ENCODE measurements at regions not wholly inside any gene's neighbourhood (a gene's known extent, or its start where the extent isn't known, plus 50 kb on each side); places are given as distances from the start of the nearest gene placed in this dataset.
"Not testable (repeated sequence)": the region's sequence is repeated elsewhere in the genome, so short reads cannot be mapped to it uniquely, and the experiment has no call there.

DNA sequence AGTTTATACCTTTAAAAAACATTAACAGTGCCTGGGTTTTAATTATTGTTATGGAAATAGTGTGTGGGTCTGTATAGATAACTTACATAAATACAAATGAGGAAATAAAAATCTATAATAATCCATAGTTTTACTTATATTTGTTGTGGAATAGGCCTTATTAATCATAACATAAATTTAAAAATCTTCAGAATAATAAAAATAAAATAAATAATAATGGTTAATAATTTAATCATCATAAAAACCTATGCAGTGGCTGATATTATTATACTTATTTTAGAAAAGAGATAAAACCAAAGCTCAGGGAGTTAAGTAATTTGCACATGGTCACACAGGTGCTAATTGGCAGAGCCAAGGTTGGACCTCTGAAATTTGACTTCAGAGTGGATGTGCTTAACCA is 785.3 kb upstream of the SEMA6A start:
- no peak for DNase-seq

DNA sequence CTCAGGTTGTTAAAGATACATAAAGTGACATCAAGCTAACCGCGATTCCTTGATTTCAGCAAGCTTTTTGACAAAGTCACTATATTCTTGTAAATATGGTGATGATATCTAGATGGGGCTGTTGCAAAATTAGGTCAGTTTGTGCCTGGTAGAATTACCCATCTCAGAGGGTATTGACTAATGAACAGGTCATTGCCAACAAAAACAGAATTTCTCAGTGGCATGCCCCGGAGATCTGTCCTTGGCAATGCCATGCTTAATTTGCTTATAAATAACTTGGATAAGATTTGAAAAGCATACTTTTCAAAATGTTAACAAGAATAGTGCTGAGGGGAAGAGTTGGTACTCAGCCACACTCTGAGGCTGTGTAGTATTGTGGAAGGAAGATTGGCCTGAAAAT is 783.3 kb upstream of the SEMA6A start:
- DNase-seq, result no peak

DNA sequence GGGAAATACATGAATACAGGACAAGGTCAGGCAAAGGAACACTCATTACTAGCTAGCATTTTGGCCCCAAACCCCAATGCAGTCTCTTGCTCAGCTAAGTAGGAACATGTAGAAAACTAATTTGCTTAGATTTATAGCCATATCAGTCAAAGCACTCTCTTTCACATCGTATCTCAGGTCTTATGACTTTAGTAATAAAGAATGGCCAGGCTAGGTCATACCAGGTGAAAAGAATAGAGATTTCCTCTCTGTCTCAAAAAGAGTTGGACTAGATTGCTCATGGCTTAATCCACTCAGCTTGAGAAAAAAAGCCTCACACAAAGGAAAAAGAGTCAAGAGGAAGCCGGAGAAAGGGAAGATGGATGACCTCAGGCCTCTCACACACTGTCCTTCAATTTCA is 772.7 kb upstream of the SEMA6A start:
- DNase-seq, result no peak

DNA sequence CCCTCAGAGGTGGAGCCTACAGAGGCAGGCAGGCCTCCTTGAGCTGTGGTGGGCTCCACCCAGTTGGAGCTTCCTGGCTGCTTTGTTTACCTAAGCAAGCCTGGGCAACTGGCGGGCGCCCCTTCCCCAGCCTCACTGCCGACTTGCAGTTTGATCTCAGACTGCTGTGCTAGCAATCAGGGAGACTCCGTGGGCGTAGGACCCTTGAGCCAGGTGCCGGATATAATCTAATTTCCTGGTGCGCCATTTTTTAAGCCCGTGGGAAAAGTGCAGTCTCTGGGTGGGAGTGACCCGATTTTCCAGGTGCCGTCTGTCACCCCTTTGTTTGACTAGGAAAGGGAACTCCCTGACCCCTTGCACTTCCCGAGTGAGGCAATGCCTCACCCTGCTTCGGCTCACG is 769.1 kb upstream of the SEMA6A start:
- not testable (repeated sequence) for DNase-seq

GRCh38 chr5:117337064-117337749 is 762.6 kb upstream of the SEMA6A start:
- no peak for DNase-seq

DNA sequence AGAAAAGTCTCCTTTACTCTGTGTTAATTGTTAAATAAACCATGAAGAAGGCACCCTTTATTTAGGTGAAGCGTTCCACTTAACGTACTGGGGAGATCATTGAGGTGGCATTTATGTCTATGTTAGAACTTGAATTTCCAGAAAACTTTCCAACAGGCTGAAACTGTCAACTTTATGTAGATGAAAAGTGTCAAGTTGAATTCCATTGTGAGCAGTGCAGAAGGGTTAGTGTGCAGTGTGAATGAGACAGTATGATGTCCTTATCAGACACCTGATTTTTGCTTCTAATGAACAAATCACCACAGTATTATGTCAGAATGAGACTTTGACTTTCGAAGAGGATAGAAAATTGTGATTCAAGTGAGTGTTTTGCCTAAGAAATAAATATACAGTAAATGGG is 761.6 kb upstream of the SEMA6A start:
- DNase-seq, result no peak

- no peak for DNase-seq
These were observed 758.4 kb upstream of the SEMA6A start for GRCh38 chr5:117333011-117333410.

DNA sequence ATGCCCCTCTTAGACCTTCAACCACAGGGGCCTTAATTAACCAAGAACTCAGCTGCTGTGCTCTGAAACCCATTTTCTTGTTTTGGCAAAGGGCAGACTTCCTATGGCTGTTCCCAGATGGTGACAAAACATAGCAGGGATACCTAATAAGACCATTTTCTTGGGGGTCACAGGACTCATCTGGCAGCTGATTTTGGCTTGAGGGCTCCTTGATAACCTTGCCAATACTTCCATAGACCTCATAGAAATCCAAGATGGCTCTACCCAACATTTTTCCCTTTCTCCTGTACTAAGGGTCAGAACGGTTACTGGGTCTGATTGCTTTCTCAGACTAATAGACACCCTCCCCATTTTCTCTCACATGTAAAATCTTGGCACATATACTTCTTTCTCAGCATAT is 757.7 kb upstream of the SEMA6A start:
- no peak for DNase-seq

DNA sequence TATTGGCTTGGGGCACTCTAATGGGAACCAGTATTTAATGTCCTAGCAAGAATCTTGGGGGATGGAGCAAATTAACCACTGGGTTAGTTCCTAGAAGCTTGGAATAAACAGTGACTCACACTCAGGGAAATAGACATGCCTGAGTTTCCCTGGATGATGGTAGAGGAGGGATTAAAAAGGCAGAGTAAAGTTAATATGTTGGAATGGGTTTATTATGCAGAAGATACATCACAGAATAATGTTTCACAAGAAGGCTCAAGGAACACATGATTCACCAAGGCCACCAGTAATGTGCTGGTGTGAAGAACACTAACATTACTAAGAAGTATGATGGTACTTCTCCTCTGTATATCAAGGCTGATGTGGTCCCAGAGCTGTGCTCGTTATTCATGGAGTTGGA is 752.9 kb upstream of the SEMA6A start:
- DNase-seq, result no peak

GRCh38 chr5:117326997-117327396 is 752.4 kb upstream of the SEMA6A start:
- no peak for DNase-seq

DNA sequence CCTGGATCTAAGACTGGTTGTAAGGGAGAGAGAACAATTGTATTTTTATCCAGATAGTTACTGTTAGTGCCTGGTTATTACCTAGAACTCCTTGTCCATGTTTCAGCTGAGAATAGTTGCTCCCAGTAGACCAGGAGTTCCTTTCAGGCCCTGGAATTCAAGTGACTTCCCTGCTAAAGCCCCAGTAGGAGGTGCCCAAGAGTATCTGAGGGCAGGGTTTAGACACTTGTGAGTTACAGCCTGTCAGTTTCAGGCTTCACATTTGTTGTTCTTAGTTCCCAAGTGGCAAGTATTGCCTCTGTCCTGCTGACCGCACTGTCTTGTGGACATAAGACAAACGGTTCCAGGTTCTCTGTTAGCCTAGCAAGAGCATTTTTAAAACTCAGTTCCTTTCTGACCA is 743.9 kb upstream of the SEMA6A start:
- DNase-seq, result no peak

- DNase-seq, result no peak
These were observed 740.5 kb upstream of the SEMA6A start for GRCh38 chr5:117315170-117315569.

DNA sequence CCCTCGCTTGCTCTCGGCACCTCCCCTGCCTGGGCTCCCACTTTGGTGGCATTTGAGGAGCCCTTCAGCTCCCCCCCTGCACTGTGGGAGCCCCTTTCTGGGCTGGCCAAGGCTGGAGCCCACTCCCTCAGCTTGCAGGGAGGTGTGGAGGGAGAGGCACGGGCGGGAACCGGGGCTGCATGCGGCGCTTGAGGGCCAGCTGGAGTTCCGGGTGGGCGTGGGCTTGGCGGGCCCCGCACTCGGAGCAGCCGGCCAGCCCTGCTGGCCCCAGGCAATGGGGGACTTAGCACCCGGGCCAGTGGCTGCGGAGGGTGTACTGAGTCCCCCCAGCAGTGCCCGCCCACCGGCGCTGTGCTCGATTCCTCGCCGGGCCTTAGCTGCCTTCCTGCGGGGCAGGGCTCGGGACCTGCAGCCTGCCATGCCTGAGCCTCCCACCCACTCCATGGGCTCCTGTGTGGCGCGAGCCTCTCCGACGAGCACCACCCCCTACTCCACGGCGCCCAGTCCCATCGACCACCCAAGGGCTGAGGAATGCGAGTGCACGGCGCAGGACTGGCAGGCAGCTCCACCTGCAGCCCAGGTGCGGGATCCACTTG is 730.0 kb upstream of the SEMA6A start:
- DNase-seq, result not testable (repeated sequence)

- no peak for DNase-seq
These were observed 728.3 kb upstream of the SEMA6A start for GRCh38 chr5:117302949-117303348.

- DNase-seq, result no peak
These were observed 727.9 kb upstream of the SEMA6A start for GRCh38 chr5:117302473-117302872.

DNA sequence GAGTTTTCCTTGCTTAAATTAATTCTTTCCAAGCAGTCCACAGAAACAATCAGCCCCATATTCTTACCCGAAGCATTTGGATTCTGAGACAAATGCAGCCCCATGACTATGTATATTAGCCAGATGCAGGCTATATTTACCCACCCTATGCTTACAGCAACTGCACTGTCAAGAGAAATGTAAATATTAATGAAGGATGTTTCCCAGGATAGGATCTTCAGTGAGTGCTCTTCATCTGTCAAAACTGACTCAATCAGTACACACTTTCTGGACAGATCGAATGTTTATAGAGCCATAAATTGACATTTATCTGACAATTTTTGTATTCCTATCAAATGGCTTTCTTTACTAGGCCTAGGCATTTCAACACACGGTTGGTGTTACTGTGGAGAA is 725.3 kb upstream of the SEMA6A start:
- DNase-seq, result no peak

DNA sequence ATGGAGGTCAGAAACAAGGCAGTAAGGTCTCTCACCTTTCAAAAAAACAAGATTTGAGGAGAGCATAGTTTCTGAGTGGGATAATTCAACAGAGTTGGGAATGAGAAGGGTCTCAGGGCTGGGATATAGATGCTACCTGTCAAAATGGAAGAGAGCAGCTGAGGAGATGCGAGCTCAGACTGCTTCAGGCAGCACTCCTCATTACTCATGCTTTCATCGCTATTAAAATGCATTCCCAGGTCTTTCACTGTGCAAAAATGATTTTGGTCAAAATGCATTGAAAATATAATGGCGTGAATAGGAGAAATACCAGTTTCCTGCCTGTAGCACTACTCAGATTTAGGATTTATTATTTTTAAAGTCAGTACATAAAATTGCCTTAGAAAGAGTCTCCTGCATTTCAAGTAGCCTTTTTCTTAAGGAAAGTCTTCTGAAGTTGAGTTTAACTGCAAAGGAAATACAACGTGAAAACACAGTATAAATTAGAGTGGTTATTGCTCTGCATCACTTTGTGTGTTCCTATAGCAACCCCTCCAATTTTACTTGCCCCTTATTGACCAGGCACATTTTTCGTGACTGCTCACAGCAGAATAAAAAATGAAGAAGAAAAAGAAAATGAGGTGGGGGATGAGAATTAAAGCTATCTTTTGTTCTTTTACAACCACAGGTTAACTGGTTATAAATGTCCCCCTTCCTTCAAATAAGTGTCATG is 724.8 kb upstream of the SEMA6A start:
- DNase-seq, result no peak

GRCh38 chr5:117296872-117297271 is 722.2 kb upstream of the SEMA6A start:
- no peak for DNase-seq

- no peak for DNase-seq
These were observed 721.3 kb upstream of the SEMA6A start for GRCh38 chr5:117295941-117296340.

GRCh38 chr5:117286813-117287212 is 712.2 kb upstream of the SEMA6A start:
- DNase-seq, result no peak

- DNase-seq, result no peak
These were observed 697.0 kb upstream of the SEMA6A start for GRCh38 chr5:117271656-117272055.

DNA sequence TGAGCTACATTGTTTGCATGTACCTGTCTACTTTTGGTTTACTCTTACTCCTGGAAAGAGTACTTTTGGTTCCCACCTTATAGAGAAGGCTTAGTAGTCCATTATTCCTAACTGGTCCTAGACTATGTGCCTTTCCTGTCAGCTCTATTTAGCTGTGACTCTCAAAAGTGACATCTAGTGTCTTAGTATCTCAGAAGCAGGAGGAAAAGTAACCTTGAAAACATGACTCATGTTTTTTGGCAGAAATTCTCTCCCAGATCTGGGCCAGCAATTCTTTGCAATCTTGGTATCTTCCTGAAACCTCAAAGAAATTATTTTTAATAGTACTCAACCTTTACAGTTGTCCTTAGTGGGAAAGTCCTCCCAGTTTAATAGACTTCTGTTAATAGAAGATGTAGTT is 691.7 kb upstream of the SEMA6A start:
- no peak for DNase-seq

DNA sequence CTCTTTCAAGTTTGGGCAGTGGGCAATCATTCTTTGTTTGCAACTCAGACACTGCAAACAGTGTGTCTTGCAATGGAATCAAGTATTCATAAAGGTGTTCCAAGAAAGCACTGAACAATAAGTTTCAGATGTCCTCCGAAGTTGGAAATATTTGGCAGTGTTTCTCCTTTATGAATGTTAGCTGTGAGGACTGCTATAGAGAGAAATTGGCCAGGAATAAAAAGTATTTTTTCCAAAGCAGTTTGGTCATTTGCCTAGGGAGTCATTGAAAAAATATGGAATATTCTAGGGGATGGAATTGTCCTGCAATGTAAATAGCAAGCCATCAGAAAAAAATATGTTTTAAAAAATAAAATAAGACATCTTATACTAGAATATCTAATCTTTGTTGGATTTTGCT is 688.6 kb upstream of the SEMA6A start:
- no peak for DNase-seq

- no peak for DNase-seq
These were observed 688.0 kb upstream of the SEMA6A start for GRCh38 chr5:117262572-117263131.

Measured in stimulated activated naive CD4-positive, alpha-beta T cell (primary cell).